ENCODE measurements at regions not wholly inside any gene's neighbourhood (a gene's known extent, or its start where the extent isn't known, plus 50 kb on each side); places are given as distances from the start of the nearest gene placed in this dataset.

DNA sequence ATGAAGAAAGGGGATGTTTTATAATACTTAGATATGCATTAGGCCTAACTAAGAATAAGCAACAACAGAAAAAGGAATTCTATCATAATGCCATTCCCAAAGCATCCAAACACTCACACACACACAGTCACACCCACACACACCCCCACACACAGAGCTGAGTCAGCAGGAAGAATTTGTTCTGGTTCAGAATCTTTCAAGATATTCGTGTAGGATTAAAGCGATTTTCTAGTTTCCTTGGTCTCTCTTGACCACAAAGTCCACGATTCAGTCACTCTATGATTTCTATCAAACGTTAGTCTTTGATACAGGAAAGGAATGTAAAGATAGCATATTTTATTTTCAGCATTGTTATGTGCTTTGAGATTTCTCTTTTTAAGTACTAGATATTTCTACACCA, 382.6 kb upstream of the DCN start:
- TF ChIP-seq, protein P1, sequence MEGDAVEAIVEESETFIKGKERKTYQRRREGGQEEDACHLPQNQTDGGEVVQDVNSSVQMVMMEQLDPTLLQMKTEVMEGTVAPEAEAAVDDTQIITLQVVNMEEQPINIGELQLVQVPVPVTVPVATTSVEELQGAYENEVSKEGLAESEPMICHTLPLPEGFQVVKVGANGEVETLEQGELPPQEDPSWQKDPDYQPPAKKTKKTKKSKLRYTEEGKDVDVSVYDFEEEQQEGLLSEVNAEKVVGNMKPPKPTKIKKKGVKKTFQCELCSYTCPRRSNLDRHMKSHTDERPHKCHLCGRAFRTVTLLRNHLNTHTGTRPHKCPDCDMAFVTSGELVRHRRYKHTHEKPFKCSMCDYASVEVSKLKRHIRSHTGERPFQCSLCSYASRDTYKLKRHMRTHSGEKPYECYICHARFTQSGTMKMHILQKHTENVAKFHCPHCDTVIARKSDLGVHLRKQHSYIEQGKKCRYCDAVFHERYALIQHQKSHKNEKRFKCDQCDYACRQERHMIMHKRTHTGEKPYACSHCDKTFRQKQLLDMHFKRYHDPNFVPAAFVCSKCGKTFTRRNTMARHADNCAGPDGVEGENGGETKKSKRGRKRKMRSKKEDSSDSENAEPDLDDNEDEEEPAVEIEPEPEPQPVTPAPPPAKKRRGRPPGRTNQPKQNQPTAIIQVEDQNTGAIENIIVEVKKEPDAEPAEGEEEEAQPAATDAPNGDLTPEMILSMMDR (IDR thresholded peaks at IDR 0.05): no peak
- TF ChIP-seq SIN3A (IDR thresholded peaks at IDR 0.05; ENCODE audit: borderline replicate concordance, insufficient read depth, low read depth, low read length) (no peak), POLR2AphosphoS5 (IDR thresholded peaks at IDR 0.05; ENCODE audit: low read depth, low read length) (no peak), TCF7L2 (IDR thresholded peaks at IDR 0.05; ENCODE audit: low read depth, low read length) (no peak)
